OCI-LY1 (cell line): ENCODE measurements at regions not wholly inside any gene's neighbourhood (a gene's known extent, or its start where the extent isn't known, plus 50 kb on each side); places are given as distances from the start of the nearest gene placed in this dataset.

Experiments used
- H2AFZ ChIP-seq: fragments of 200-600 bp; sonication (generic), shearing (Covaris generic); 2 replicates; pipeline ENCODE4 v1.6.0; 2014; ENCODE audit warnings: antibody characterized with exemption, mild to moderate bottlenecking, low read length
- H3F3A ChIP-seq: fragments of 200-600 bp; sonication (generic), shearing (Covaris generic); 2 replicates; pipeline ENCODE4 v1.6.0; 2014; ENCODE audit warnings: mild to moderate bottlenecking, antibody characterized with exemption, low read length, moderate library complexity; ENCODE audit not compliant: insufficient read depth
- H3K27ac ChIP-seq: fragments of 200-600 bp; sonication (generic); 2 replicates; pipeline ENCODE4 v1.5.1; 2014; ENCODE audit warnings: low read length, mixed run types, mild to moderate bottlenecking, low read depth; ENCODE audit not compliant: poor library complexity, severe bottlenecking
- H3K27me3 ChIP-seq: fragments of 200-600 bp; sonication (generic); 2 replicates; pipeline ENCODE4 v1.6.0; 2014; ENCODE audit warnings: antibody characterized with exemption, mild to moderate bottlenecking, low read length, moderate library complexity; ENCODE audit not compliant: insufficient read depth
- H3K36me3 ChIP-seq: fragments of 200-600 bp; sonication (generic); 2 replicates; pipeline ENCODE4 v1.6.1; 2014; ENCODE audit warnings: mild to moderate bottlenecking, antibody characterized with exemption, low read length, moderate library complexity, mixed read lengths; ENCODE audit not compliant: insufficient read depth
- H3K4me1 ChIP-seq: fragments of 200-600 bp; sonication (generic); 2 replicates; pipeline ENCODE4 v1.5.1; 2014; ENCODE audit warnings: mild to moderate bottlenecking, low read length, moderate library complexity; ENCODE audit not compliant: insufficient read depth, severe bottlenecking
- H3K4me2 ChIP-seq: fragments of 200-600 bp; sonication (generic), shearing (Covaris generic); 2 replicates; pipeline ENCODE4 v1.6.1; 2014; ENCODE audit warnings: low read length
- H3K4me3 ChIP-seq: fragments of 200-600 bp; sonication (generic); 2 replicates; pipeline ENCODE4 v1.5.1; 2014; ENCODE audit warnings: low read length, low read depth, mild to moderate bottlenecking, mixed read lengths; ENCODE audit not compliant: poor library complexity, severe bottlenecking
- H3K79me2 ChIP-seq: fragments of 200-600 bp; shearing (Covaris generic); 2 replicates; pipeline ENCODE4 v1.6.1; 2016; ENCODE audit warnings: mixed run types, low read length, mixed read lengths; ENCODE audit not compliant: insufficient read depth
- H3K9ac ChIP-seq: fragments of 200-600 bp; sonication (generic), shearing (Covaris generic); 2 replicates; pipeline ENCODE4 v1.6.1; 2014; ENCODE audit warnings: mild to moderate bottlenecking, low read length, mixed read lengths
- H3K9me2 ChIP-seq: fragments of 200-600 bp; sonication (generic), shearing (Covaris generic); 2 replicates; pipeline ENCODE4 v1.6.1; 2014; ENCODE audit warnings: low read depth, mild to moderate bottlenecking, low read length, mixed read lengths
- H3K9me3 ChIP-seq: fragments of 200-600 bp; shearing (Covaris generic); 2 replicates; pipeline ENCODE4 v1.6.1; 2014; ENCODE audit warnings: low read length, mixed read lengths
- H4K20me1 ChIP-seq: fragments of 200-600 bp; sonication (generic), shearing (Covaris generic); 2 replicates; pipeline ENCODE4 v1.6.0; 2016; ENCODE audit warnings: mild to moderate bottlenecking, low read length; ENCODE audit not compliant: insufficient read depth
- CTCF ChIP-seq: fragments of 200-600 bp; sonication (generic), shearing (Covaris generic); IDR thresholded peaks from 2 replicates; pipeline ENCODE4 v1.5.1; 2017; ENCODE audit warnings: mild to moderate bottlenecking, antibody characterized with exemption, low read length, moderate library complexity, mixed read lengths
- EZH2 ChIP-seq: fragments of 200-600 bp; sonication (generic), shearing (Covaris generic); IDR thresholded peaks from 2 replicates; pipeline ENCODE4 v1.8.0; 2017; ENCODE audit warnings: borderline replicate concordance, mixed run types, mild to moderate bottlenecking, antibody characterized with exemption, low read length, moderate library complexity, mixed read lengths

GRCh38 chr2:17199741-17200140 lies 318.5 kb downstream of the RAD51AP2 start:
- Histone ChIP-seq H3F3A (no peaks in the 10 kb centered on the region), H3K79me2 (no peaks in the 10 kb centered on the region), H3K4me2 (no peak overlapping the region), H3K4me3 (no peak overlapping the region), H4K20me1 (no peaks in the 10 kb centered on the region), H3K9ac (no peak overlapping the region), H3K36me3 (no peaks in the 10 kb centered on the region), H3K9me2 (no peaks in the 10 kb centered on the region), H2AFZ (no peak overlapping the region), H3K27me3 (no peaks in the 10 kb centered on the region), H3K4me1 (no peaks in the 10 kb centered on the region), H3K27ac (no peak overlapping the region), H3K9me3 (no peaks in the 10 kb centered on the region)
- TF ChIP-seq CTCF (no peak), EZH2 (no peak)

GRCh38 chr2:17196380-17196779 lies 321.9 kb downstream of the RAD51AP2 start:
- Histone ChIP-seq H4K20me1 (no peaks in the 10 kb centered on the region), H3K27me3 (no peaks in the 10 kb centered on the region), H3K79me2 (no peaks in the 10 kb centered on the region), H3K9me2 (no peaks in the 10 kb centered on the region), H3K4me1 (no peaks in the 10 kb centered on the region), H3K27ac (no peak overlapping the region), H3F3A (no peaks in the 10 kb centered on the region), H3K4me2 (no peak overlapping the region), H3K9me3 (no peaks in the 10 kb centered on the region), H2AFZ (no peak overlapping the region), H3K9ac (no peak overlapping the region), H3K36me3 (no peaks in the 10 kb centered on the region), H3K4me3 (no peak overlapping the region)
- TF ChIP-seq EZH2 (no peak), CTCF (no peak)

- Histone ChIP-seq H4K20me1 (no peaks in the 10 kb centered on the region), H3K4me3 (no peak overlapping the region), H3K79me2 (no peaks in the 10 kb centered on the region), H3F3A (no peaks in the 10 kb centered on the region), H3K9me2 (no peaks in the 10 kb centered on the region), H3K36me3 (no peaks in the 10 kb centered on the region), H3K27me3 (no peaks in the 10 kb centered on the region), H3K9ac (no peak overlapping the region), H2AFZ (no peak overlapping the region), H3K4me1 (no peaks in the 10 kb centered on the region), H3K27ac (no peak overlapping the region), H3K9me3 (no peaks in the 10 kb centered on the region), H3K4me2 (no peak overlapping the region)
- TF ChIP-seq EZH2 (no peak), CTCF (no peak)
Observed at GRCh38 chr2:17195016-17195415, 323.2 kb downstream of the RAD51AP2 start.
